ENCODE measurements at regions not wholly inside any gene's neighbourhood (a gene's known extent, or its start where the extent isn't known, plus 50 kb on each side); places are given as distances from the start of the nearest gene placed in this dataset.
A peak's percentile ranks its signal among the peaks of the same experiment; 100 is the strongest.

DNA sequence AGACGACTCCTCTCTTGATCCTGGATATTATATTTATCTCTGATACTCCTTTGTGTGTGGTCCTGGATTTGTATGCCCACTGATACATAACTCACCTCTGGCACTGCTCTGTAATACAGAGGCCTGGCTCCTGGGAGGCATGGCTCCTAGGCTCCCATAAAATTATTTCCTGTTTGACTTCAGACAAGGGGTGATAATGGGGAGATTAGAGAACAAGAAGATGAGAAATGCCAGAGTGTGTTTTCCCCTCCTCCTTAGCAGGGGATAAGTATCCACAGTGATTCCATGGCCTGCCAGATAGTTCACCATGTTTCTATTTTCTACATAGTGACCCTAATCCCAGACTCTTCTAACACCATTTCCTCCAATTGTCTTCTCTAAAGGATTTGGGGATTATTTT, 165.7 kb upstream of the PLSCR5 start:
- 56 to 72% methylated on average over 1 of the region's 1 CpG for WGBS, 2 donors
- H3K36me3 ChIP-seq: no peaks in the 10 kb centered on the region
- no peak overlapping the region for H3K27ac ChIP-seq
- no peaks in the 10 kb centered on the region for H3K4me1 ChIP-seq
- intact Hi-C loops (cut with DNase I): no loop called here
- H3K27me3 ChIP-seq: no peaks in the 10 kb centered on the region
- DNase-seq: no peak
- no peak for TF ChIP-seq POLR2A (IDR thresholded peaks at IDR 0.05)
- TF ChIP-seq, protein P1, sequence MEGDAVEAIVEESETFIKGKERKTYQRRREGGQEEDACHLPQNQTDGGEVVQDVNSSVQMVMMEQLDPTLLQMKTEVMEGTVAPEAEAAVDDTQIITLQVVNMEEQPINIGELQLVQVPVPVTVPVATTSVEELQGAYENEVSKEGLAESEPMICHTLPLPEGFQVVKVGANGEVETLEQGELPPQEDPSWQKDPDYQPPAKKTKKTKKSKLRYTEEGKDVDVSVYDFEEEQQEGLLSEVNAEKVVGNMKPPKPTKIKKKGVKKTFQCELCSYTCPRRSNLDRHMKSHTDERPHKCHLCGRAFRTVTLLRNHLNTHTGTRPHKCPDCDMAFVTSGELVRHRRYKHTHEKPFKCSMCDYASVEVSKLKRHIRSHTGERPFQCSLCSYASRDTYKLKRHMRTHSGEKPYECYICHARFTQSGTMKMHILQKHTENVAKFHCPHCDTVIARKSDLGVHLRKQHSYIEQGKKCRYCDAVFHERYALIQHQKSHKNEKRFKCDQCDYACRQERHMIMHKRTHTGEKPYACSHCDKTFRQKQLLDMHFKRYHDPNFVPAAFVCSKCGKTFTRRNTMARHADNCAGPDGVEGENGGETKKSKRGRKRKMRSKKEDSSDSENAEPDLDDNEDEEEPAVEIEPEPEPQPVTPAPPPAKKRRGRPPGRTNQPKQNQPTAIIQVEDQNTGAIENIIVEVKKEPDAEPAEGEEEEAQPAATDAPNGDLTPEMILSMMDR (IDR thresholded peaks at IDR 0.05): no peak
- H3K4me3 ChIP-seq (replicated peaks in 1 of 3): no peak overlapping the region
- H3K9me3 ChIP-seq: no peaks in the 10 kb centered on the region

GRCh38 chr3:146770301-146770700, 165.2 kb upstream of the PLSCR5 start:
- 42 to 46% methylated on average over 2 of the region's 2 CpGs for WGBS, 2 donors
- TF ChIP-seq POLR2A (IDR thresholded peaks at IDR 0.05): no peak
- TF ChIP-seq, protein P1 (IDR thresholded peaks at IDR 0.05): no peak
- intact Hi-C loops (cut with DNase I): no loop called here
- no peaks in the 10 kb centered on the region for H3K9me3 ChIP-seq
- H3K4me1 ChIP-seq: no peaks in the 10 kb centered on the region
- DNase-seq: no peak
- H3K36me3 ChIP-seq: no peaks in the 10 kb centered on the region
- H3K4me3 ChIP-seq (replicated peaks in 1 of 3): no peak overlapping the region
- H3K27ac ChIP-seq: no peak overlapping the region
- H3K27me3 ChIP-seq: no peaks in the 10 kb centered on the region

DNA sequence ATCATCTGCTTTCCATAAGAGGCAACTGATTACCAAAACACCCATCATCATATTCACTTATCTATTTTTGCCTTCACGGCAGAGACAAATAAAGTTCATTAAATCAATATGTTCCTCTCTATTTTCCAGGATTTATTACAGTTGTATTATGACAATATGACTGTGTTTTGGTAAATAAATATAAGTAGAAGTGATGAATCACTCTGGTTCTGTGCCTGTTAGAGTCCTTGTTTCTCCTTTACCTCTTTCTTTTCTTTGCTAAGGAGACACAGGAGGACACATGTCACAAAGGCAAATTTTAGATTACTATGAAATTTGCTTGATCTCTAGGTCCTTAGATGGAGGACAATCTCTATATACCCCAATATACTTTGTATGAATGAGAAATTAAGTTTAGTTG, 152.6 kb upstream of the PLSCR5 start:
- no peak overlapping the region for H3K4me3 ChIP-seq (replicated peaks in 1 of 3)
- no peak overlapping the region for H3K27ac ChIP-seq
- intact Hi-C loops (cut with DNase I): no loop called here
- 93 to 94% methylated on average over 1 of the region's 1 CpG for WGBS, 2 donors
- H3K4me1 ChIP-seq: no peaks in the 10 kb centered on the region
- H3K27me3 ChIP-seq: no peaks in the 10 kb centered on the region
- peaks cover 3% of the 10 kb centered on the region for H3K9me3 ChIP-seq
- DNase-seq: no peak
- TF ChIP-seq, protein P1 (IDR thresholded peaks at IDR 0.05): no peak
- no peak for TF ChIP-seq POLR2A (IDR thresholded peaks at IDR 0.05)
- no peaks in the 10 kb centered on the region for H3K36me3 ChIP-seq

- H3K36me3 ChIP-seq: no peaks in the 10 kb centered on the region
- peaks cover under 1% of the 10 kb centered on the region for H3K9me3 ChIP-seq
- intact Hi-C loops (cut with DNase I): no loop called here
- H3K4me1 ChIP-seq: no peaks in the 10 kb centered on the region
- H3K27ac ChIP-seq: no peak overlapping the region
- TF ChIP-seq POLR2A (IDR thresholded peaks at IDR 0.05): no peak
- TF ChIP-seq, protein P1 (IDR thresholded peaks at IDR 0.05): no peak
- DNase-seq: no peak
- no peak overlapping the region for H3K4me3 ChIP-seq (replicated peaks in 1 of 3)
- 78 to 82% methylated on average over 2 of the region's 2 CpGs for WGBS, 2 donors
- no peaks in the 10 kb centered on the region for H3K27me3 ChIP-seq
Observed at GRCh38 chr3:146750196-146750595, 145.1 kb upstream of the PLSCR5 start.

- intact Hi-C loops (cut with DNase I): no loop called here
- 39 to 43% methylated on average over 4 of the region's 4 CpGs for WGBS, 2 donors
- TF ChIP-seq, protein P1 (IDR thresholded peaks at IDR 0.05): peak in 3 of 6 experiments; percentile 31 to 32 (median 31)
- TF ChIP-seq POLR2A (IDR thresholded peaks at IDR 0.05): no peak
Observed at GRCh38 chr3:146747928-146748327, 142.8 kb upstream of the PLSCR5 start.

More at GRCh38 chr3:146747928-146748327, 142.8 kb upstream of the PLSCR5 start:
- H3K36me3 ChIP-seq: no peaks in the 10 kb centered on the region
- H3K27me3 ChIP-seq: no peaks in the 10 kb centered on the region
- no peak overlapping the region for H3K27ac ChIP-seq
- H3K4me1 ChIP-seq: no peaks in the 10 kb centered on the region
- no peaks in the 10 kb centered on the region for H3K9me3 ChIP-seq
- no peak overlapping the region for H3K4me3 ChIP-seq (replicated peaks in 1 of 3)
- no peak for DNase-seq

Data from thyroid gland (tissue), 4 donors.